Esophagus squamous epithelium (tissue), 5 donors: ENCODE measurements at regions not wholly inside any gene's neighbourhood (a gene's known extent, or its start where the extent isn't known, plus 50 kb on each side); places are given as distances from the start of the nearest gene placed in this dataset.
A peak's percentile ranks its signal among the peaks of the same experiment; 100 is the strongest.

Experiments
- DNase-seq: peaks from one replicate; lab custom pipeline; 2025; lab: John Stamatoyannopoulos, UW
- H3K27ac ChIP-seq, 4 donors: fragments of 200-600 bp; sonication (generic); one replicate each; pipeline ENCODE4 v1.5.1; 2016 to 2019; ENCODE audit warnings: mild to moderate bottlenecking in 1 of 4
- H3K27me3 ChIP-seq, 4 donors: fragments of 200-600 bp; sonication (generic); 1 replicate in 3 of 4; 2 replicates in 1 of 4; pipeline versions ENCODE4 v1.5.1 to v1.6.0; 2017 to 2021; ENCODE audit warnings: antibody characterized with exemption in 1 of 4
- H3K36me3 ChIP-seq, 3 donors: fragments of 200-600 bp; sonication (generic); one replicate each; pipeline ENCODE4 v1.5.1; 2016 to 2019
- H3K4me1 ChIP-seq, 3 donors: fragments of 200-600 bp; sonication (generic); one replicate each; pipeline ENCODE4 v1.5.1; 2017 to 2019
- H3K4me3 ChIP-seq, 4 donors: fragments of 200-600 bp; sonication (generic); 1 replicate in 3 of 4; 2 replicates in 1 of 4; pipeline ENCODE4 v1.5.1; 2016 to 2019; ENCODE audit warnings: mild to moderate bottlenecking in 2 of 4, moderate library complexity in 1 of 4
- H3K9me3 ChIP-seq, 3 donors: fragments of 200-600 bp; sonication (generic); one replicate each; pipeline ENCODE4 v1.5.1; 2016 to 2019
- CTCF ChIP-seq, 6 experiments: fragments of 450-650 bp in 4 of 6; fragments of 200-600 bp in 2 of 6; sonication (generic) in 2 of 6; IDR thresholded peaks; one replicate each; pipeline ENCODE4 v1.5.1; 2016 to 2019; ENCODE audit warnings: antibody characterized with exemption in 6 of 6, mild to moderate bottlenecking in 4 of 6, moderate library complexity in 4 of 6
- POLR2A ChIP-seq, 4 donors: fragments of 450-650 bp; IDR thresholded peaks; one replicate each; pipeline ENCODE4 v1.6.1; 2017; ENCODE audit warnings: antibody characterized with exemption in 4 of 4, mild to moderate bottlenecking in 4 of 4, moderate library complexity in 3 of 4
- WGBS, 2 donors: methylation state at CpG; one replicate each; pipeline ENCODE4 v1.1.5; 2018; 5-methylcytosine and 5-hydroxymethylcytosine counted together
- intact Hi-C: fragments of 100-400 bp; cut with DNase I; formaldehyde crosslinking; loops from one replicate; pipeline ENCODE4 v1.15.0; 2022
- donor health status: DM: yes; HTN: yes; CAD: no.

DNA sequence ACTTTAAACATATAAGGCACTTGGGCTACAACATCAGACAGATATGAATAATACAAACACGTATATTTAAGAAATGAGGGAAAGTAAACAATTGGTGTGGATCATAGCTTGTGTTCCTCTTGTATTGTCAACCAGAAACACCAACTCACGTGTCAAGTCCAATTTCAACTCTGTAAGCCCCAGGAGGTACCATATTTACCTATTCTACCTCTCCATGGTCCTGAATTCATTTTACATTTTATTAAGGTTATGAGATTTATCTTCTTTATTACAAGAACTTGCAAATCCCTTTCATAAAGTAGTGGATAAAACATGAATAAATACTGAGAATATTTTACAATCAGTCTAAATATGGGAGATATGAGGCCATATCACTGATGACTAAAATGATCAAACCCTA, 501.6 kb downstream of the MAT2B start:
- intact Hi-C loops, result no loop called here

GRCh38 chr5:164009621-164010020, 504.2 kb downstream of the MAT2B start:
- TF ChIP-seq POLR2A (IDR thresholded peaks at IDR 0.05) (no peak), CTCF (IDR thresholded peaks at IDR 0.05) (no peak)

More for the DNA sequence above, 501.6 kb downstream of the MAT2B start:
- no peak for DNase-seq
- Histone ChIP-seq H3K9me3 (no peaks in the 10 kb centered on the region), H3K4me1 (peaks cover 0 to 4% (median 0%) of the 10 kb centered on the region in 3 donors), H3K27me3 (no peaks in the 10 kb centered on the region), H3K27ac (no peak overlapping the region), H3K36me3 (no peaks in the 10 kb centered on the region), H3K4me3 (no peak overlapping the region)
- 51 to 73% methylated on average over 2 of the region's 2 CpGs for WGBS, 2 donors
- TF ChIP-seq CTCF (IDR thresholded peaks at IDR 0.05) (no peak), POLR2A (IDR thresholded peaks at IDR 0.05) (no peak)

DNA sequence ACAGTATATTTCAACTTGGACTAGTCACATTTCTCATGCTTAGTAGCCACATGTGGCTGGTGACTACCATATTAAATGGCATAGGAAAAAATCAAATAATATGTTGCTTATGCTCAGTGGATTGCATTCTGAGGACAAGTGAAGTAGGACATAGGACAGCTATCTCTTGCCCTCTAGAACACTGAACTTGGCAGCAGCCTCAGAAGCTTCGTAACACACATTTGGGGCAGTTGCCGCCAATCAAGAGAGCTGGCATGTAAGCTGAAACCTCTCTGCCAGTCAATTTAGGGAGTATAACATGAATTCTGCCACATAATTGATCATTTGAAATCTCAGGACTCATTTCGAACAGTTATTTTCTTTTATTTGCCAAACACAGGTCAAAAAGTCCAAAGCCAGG, 505.5 kb downstream of the MAT2B start:
- no peaks in the 10 kb centered on the region for H3K9me3 ChIP-seq
- H3K4me3 ChIP-seq, result no peak overlapping the region
- DNase-seq, result no peak
- no peaks in the 10 kb centered on the region for H3K36me3 ChIP-seq
- no peaks in the 10 kb centered on the region for H3K4me1 ChIP-seq
- H3K27me3 ChIP-seq, result no peaks in the 10 kb centered on the region
- WGBS, 2 donors, result 77 to 94% methylated on average over 3 of the region's 3 CpGs
- intact Hi-C loops, result loop anchor here (10.0 kb wide), 1 partner anchor 494 kb away; no protein-coding TSS in a partner anchor
- no peak overlapping the region for H3K27ac ChIP-seq
- TF ChIP-seq POLR2A (IDR thresholded peaks at IDR 0.05), result no peak

More at GRCh38 chr5:164009621-164010020, 504.2 kb downstream of the MAT2B start:
- Histone ChIP-seq H3K4me3 (no peak overlapping the region), H3K36me3 (no peaks in the 10 kb centered on the region), H3K9me3 (no peaks in the 10 kb centered on the region), H3K4me1 (no peaks in the 10 kb centered on the region), H3K27me3 (no peaks in the 10 kb centered on the region), H3K27ac (no peak overlapping the region)
- DNase-seq, result no peak
- intact Hi-C loops, result loop anchor here (10.0 kb wide), 1 partner anchor 495 kb away; no protein-coding TSS in a partner anchor
- 84 to 91% methylated on average over 6 of the region's 6 CpGs for WGBS, 2 donors

DNA sequence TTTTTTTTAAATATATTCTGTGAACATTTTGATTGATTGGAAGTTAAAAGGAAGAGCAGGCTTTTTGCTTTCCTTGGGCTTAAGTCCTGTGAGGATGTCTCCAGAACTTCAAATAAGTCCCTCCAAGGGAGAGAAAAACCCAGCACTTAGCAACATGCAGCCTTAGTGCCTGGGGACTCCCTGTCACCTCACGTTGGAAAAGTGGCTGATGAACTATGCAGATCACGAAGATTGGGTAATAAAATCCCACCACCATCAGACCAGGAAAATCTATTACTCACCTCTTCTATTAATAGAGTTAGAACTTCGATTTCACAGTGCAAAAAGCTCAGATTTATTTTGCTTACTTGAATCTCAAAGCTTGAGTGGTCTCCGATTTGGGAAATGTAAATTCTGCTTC, 507.0 kb downstream of the MAT2B start:
- Histone ChIP-seq H3K9me3 (no peaks in the 10 kb centered on the region), H3K4me1 (no peaks in the 10 kb centered on the region), H3K27me3 (no peaks in the 10 kb centered on the region), H3K27ac (no peak overlapping the region), H3K36me3 (no peaks in the 10 kb centered on the region), H3K4me3 (no peak overlapping the region)
- intact Hi-C loops, result loop anchor here (10.0 kb wide), 1 partner anchor 492 kb away; no protein-coding TSS in a partner anchor
- WGBS, 2 donors, result 36 to 44% methylated on average over 4 of the region's 4 CpGs
- no peak for TF ChIP-seq POLR2A (IDR thresholded peaks at IDR 0.05)
- no peak for TF ChIP-seq CTCF (IDR thresholded peaks at IDR 0.05)
- no peak for DNase-seq

GRCh38 chr5:164013077-164013670, 507.8 kb downstream of the MAT2B start:
- Histone ChIP-seq H3K27ac (no peak overlapping the region), H3K4me3 (no peak overlapping the region), H3K9me3 (no peaks in the 10 kb centered on the region), H3K36me3 (no peaks in the 10 kb centered on the region), H3K27me3 (no peaks in the 10 kb centered on the region), H3K4me1 (no peaks in the 10 kb centered on the region)
- no peak for DNase-seq
- intact Hi-C loops, result loop anchor here (10.0 kb wide), 1 partner anchor 492 kb away; no protein-coding TSS in a partner anchor
- WGBS, 2 donors, result 27 to 41% methylated on average over 6 of the region's 6 CpGs
- peak; percentile 55 to 71 (median 60) for TF ChIP-seq CTCF (IDR thresholded peaks at IDR 0.05)
- TF ChIP-seq POLR2A (IDR thresholded peaks at IDR 0.05), result no peak
